Calu3 (cell line): ENCODE measurements at regions not wholly inside any gene's neighbourhood (a gene's known extent, or its start where the extent isn't known, plus 50 kb on each side); places are given as distances from the start of the nearest gene placed in this dataset.

ENCODE experiments used
- BruUV-seq: library from RNA; stranded (reverse); fragments of 400-500 nt; replicated peaks from 2 replicates; lab custom pipeline; 2021; lab: Mats Ljungman, UMichigan
- CTCF ChIA-PET: fragments of 300-600 bp; sonication (Branson Sonifier 250); formaldehyde crosslinking; loops from one replicate; lab custom pipeline; 2022; ENCODE audit warnings: antibody characterized with exemption; lab: Charles Lee
- DNase-seq: peaks from one replicate; pipeline ENCODE4 v3.0.0; 2022
- H3K27ac Mint-ChIP-seq: one replicate; pipeline ENCODE4 v1.8.0; 2022; ENCODE audit warnings: mixed read lengths; ENCODE audit not compliant: unreplicated experiment
- H3K27me3 Mint-ChIP-seq: one replicate; pipeline ENCODE4 v1.8.0; 2022; ENCODE audit warnings: mixed read lengths; ENCODE audit not compliant: unreplicated experiment
- H3K36me3 Mint-ChIP-seq: one replicate; pipeline ENCODE4 v1.8.0; 2022; ENCODE audit warnings: mild to moderate bottlenecking, moderate library complexity, mixed read lengths; ENCODE audit not compliant: insufficient read depth, unreplicated experiment
- H3K4me1 Mint-ChIP-seq: one replicate; pipeline ENCODE4 v1.8.0; 2022; ENCODE audit warnings: mild to moderate bottlenecking, low read depth, mixed read lengths; ENCODE audit not compliant: unreplicated experiment
- H3K4me3 Mint-ChIP-seq: one replicate; pipeline ENCODE4 v1.8.0; 2022; ENCODE audit warnings: mild to moderate bottlenecking, low read depth, moderate library complexity, mixed read lengths; ENCODE audit not compliant: unreplicated experiment
- H3K9me3 Mint-ChIP-seq: one replicate; pipeline ENCODE4 v1.8.0; 2022; ENCODE audit warnings: low read depth, mixed read lengths; ENCODE audit not compliant: unreplicated experiment
- intact Hi-C: fragments of 100-400 bp; cut with micrococcal nuclease; formaldehyde crosslinking; loops from one replicate; pipeline ENCODE4 v1.10.0; 2022; ENCODE audit not compliant: unreplicated experiment
- TF ChIP-seq, protein P1 (sequence below): fragments of 200-600 bp; IDR thresholded peaks from one replicate; pipeline ENCODE4 v1.8.0; 2022; ENCODE audit warnings: antibody characterized with exemption; ENCODE audit not compliant: unreplicated experiment

DNA sequence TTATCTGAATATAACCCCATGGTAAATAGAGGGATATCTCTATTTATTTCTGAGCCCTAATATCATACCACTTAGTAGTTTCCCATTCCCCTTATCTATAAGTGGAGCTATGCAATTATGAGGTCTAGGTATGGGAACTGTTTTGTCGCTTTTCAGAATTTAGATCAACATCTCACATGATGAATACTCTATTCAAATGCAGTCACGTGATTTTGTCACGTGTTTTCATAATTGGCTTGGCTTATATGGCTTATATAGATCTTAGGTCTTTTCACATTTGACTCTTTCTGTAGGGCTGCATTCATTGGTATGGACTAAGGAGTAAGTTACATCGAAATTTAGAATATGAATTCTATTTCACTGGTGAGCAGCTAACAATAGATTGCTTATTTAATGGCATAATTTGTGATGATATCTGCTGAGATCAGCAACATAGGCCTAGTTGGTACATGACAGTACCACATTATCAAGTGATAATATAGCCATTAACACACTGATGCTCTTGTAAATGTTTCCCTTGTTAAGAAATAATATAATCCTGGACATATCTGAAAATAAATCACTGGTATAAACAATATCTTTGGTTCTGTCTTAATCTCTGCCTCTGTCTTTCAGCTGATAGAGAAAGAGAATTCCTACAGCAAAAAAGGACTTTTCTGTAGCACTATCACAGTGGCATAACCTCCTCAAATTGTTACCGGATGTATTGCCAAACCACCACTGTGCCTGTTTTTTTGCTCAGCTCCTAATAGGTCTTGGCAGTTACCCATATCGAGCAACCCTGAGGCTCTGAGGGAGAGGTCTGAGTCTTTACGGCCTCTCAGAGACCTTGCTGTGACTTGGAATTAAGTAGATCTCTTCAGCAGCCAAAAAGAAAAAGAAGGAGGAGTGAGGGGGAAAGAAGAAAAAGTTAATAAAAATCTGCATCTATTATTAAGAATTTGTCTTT lies 357.1 kb downstream of the ZPLD1 start:
- Mint-ChIP-seq H3K4me1 (no peaks in the 10 kb centered on the region), H3K36me3 (no peaks in the 10 kb centered on the region), H3K27ac (no peak overlapping the region), H3K27me3 (no peaks in the 10 kb centered on the region), H3K4me3 (no peak overlapping the region), H3K9me3 (no peaks in the 10 kb centered on the region)
- BruUV-seq = no TSS peak
- TF ChIP-seq, protein P1, sequence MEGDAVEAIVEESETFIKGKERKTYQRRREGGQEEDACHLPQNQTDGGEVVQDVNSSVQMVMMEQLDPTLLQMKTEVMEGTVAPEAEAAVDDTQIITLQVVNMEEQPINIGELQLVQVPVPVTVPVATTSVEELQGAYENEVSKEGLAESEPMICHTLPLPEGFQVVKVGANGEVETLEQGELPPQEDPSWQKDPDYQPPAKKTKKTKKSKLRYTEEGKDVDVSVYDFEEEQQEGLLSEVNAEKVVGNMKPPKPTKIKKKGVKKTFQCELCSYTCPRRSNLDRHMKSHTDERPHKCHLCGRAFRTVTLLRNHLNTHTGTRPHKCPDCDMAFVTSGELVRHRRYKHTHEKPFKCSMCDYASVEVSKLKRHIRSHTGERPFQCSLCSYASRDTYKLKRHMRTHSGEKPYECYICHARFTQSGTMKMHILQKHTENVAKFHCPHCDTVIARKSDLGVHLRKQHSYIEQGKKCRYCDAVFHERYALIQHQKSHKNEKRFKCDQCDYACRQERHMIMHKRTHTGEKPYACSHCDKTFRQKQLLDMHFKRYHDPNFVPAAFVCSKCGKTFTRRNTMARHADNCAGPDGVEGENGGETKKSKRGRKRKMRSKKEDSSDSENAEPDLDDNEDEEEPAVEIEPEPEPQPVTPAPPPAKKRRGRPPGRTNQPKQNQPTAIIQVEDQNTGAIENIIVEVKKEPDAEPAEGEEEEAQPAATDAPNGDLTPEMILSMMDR = no peak
- intact Hi-C loops = no loop called here
- CTCF ChIA-PET = no interaction called here
- DNase-seq = no peak

- H3K27me3 Mint-ChIP-seq = no peaks in the 10 kb centered on the region
- no peak overlapping the region for H3K27ac Mint-ChIP-seq
- CTCF ChIA-PET = no interaction called here
- TF ChIP-seq, protein P1 = no peak
- intact Hi-C loops = no loop called here
- DNase-seq = no peak
- H3K9me3 Mint-ChIP-seq = no peaks in the 10 kb centered on the region
- no TSS peak for BruUV-seq
- H3K4me3 Mint-ChIP-seq = no peak overlapping the region
- H3K36me3 Mint-ChIP-seq = no peaks in the 10 kb centered on the region
- H3K4me1 Mint-ChIP-seq = no peaks in the 10 kb centered on the region
Measured at GRCh38 chr3:102796804-102797203, 362.0 kb downstream of the ZPLD1 start.

GRCh38 chr3:102802819-102803420 lies 368.1 kb downstream of the ZPLD1 start:
- no TSS peak for BruUV-seq
- H3K27ac Mint-ChIP-seq = no peak overlapping the region

GRCh38 chr3:102810937-102811336 lies 376.1 kb downstream of the ZPLD1 start:
- TF ChIP-seq, protein P1 = no peak
- Mint-ChIP-seq H3K27ac (no peak overlapping the region), H3K36me3 (no peaks in the 10 kb centered on the region), H3K4me1 (no peaks in the 10 kb centered on the region), H3K27me3 (no peaks in the 10 kb centered on the region), H3K9me3 (no peaks in the 10 kb centered on the region), H3K4me3 (no peak overlapping the region)
- BruUV-seq = no TSS peak
- intact Hi-C loops = no loop called here
- CTCF ChIA-PET = no interaction called here
- no peak for DNase-seq

More at GRCh38 chr3:102802819-102803420, 368.1 kb downstream of the ZPLD1 start:
- H3K9me3 Mint-ChIP-seq = no peaks in the 10 kb centered on the region
- no peak for DNase-seq
- CTCF ChIA-PET = no interaction called here
- intact Hi-C loops = no loop called here
- no peaks in the 10 kb centered on the region for H3K4me1 Mint-ChIP-seq
- TF ChIP-seq, protein P1 = no peak
- H3K36me3 Mint-ChIP-seq = no peaks in the 10 kb centered on the region
- no peak overlapping the region for H3K4me3 Mint-ChIP-seq
- H3K27me3 Mint-ChIP-seq = no peaks in the 10 kb centered on the region
